DMS53 treated with DMSO at 0.1 percent for 48 hours (cell line): ENCODE measurements at regions not wholly inside any gene's neighbourhood (a gene's known extent, or its start where the extent isn't known, plus 50 kb on each side); places are given as distances from the start of the nearest gene placed in this dataset.

Experiments used
- DNase-seq: peaks from one replicate; lab custom pipeline; 2025; ENCODE audit not compliant: unreplicated experiment; lab: John Stamatoyannopoulos, UW

GRCh38 chr4:185966997-185967775, 101.8 kb upstream of the TLR3 start:
- DNase-seq: no peak

GRCh38 chr4:185969657-185970056, 99.3 kb upstream of the TLR3 start:
- DNase-seq: no peak

GRCh38 chr4:185987961-185988627, 80.9 kb upstream of the TLR3 start:
- DNase-seq: no peak

GRCh38 chr4:185991770-185992169, 77.2 kb upstream of the TLR3 start:
- DNase-seq: no peak

GRCh38 chr4:185992585-185992984, 76.4 kb upstream of the TLR3 start:
- DNase-seq: no peak

- no peak for DNase-seq
Measured at GRCh38 chr4:185993328-185993973, 75.5 kb upstream of the TLR3 start.

GRCh38 chr4:185994750-185995149, 74.2 kb upstream of the TLR3 start:
- DNase-seq: no peak

- DNase-seq: no peak
Measured at GRCh38 chr4:185995665-185996064, 73.3 kb upstream of the TLR3 start.

- DNase-seq: no peak
Measured at GRCh38 chr4:185997296-185997695, 71.7 kb upstream of the TLR3 start.

GRCh38 chr4:185998791-185999190, 70.2 kb upstream of the TLR3 start:
- DNase-seq: no peak

- no peak for DNase-seq
Measured at GRCh38 chr4:185999207-185999606, 69.7 kb upstream of the TLR3 start.

GRCh38 chr4:186002853-186003252, 66.1 kb upstream of the TLR3 start:
- no peak for DNase-seq

- DNase-seq: no peak
Measured at GRCh38 chr4:186003746-186004145, 65.2 kb upstream of the TLR3 start.

- no peak for DNase-seq
Measured at GRCh38 chr4:186008057-186008456, 60.9 kb upstream of the TLR3 start.

GRCh38 chr4:186009976-186010375, 59.0 kb upstream of the TLR3 start:
- no peak for DNase-seq

- no peak for DNase-seq
Measured at GRCh38 chr4:186010821-186011220, 58.1 kb upstream of the TLR3 start.

- no peak for DNase-seq
Measured at GRCh38 chr4:186012071-186012470, 56.9 kb upstream of the TLR3 start.

GRCh38 chr4:186013419-186014186, 55.4 kb upstream of the TLR3 start:
- no peak for DNase-seq

- DNase-seq: no peak
Measured at GRCh38 chr4:186015212-186015817, 53.6 kb upstream of the TLR3 start.

GRCh38 chr4:186016796-186017195, 52.2 kb upstream of the TLR3 start:
- no peak for DNase-seq

GRCh38 chr4:186017801-186018200, 51.2 kb upstream of the TLR3 start:
- no peak for DNase-seq
